GM12878 (cell line): ENCODE measurements at regions not wholly inside any gene's neighbourhood (a gene's known extent, or its start where the extent isn't known, plus 50 kb on each side); places are given as distances from the start of the nearest gene placed in this dataset.

ENCODE experiments used
- ATAC-seq: fragments of 200-7000 bp; cut with Tn5 transposase; 3 replicates; pipeline ENCODE4 v1.9.1; 2020; ENCODE audit warnings: mild to moderate bottlenecking, moderate library complexity
- BruUV-seq: library from RNA; stranded (reverse); fragments of 400-500 nt; replicated peaks from 2 replicates; lab custom pipeline; 2021; lab: Mats Ljungman, UMichigan
- CTCF ChIA-PET: fragments of 300-600 bp; sonication (Branson Sonifier 250); formaldehyde crosslinking; extraction: SDS; loops from one replicate; lab custom pipeline; 2021; ENCODE audit warnings: inconsistent platforms; lab: Yijun Ruan, JAX
- POLR2A ChIA-PET: fragments of 350-600 bp; formaldehyde crosslinking; extraction: SDS; loops from one replicate; lab custom pipeline; 2021; ENCODE audit warnings: inconsistent platforms; lab: Charles Lee
- RAD21 ChIA-PET: fragments of 300-600 bp; sonication (Branson Sonifier 250); formaldehyde crosslinking; loops from one replicate; lab custom pipeline; 2023; ENCODE audit warnings: antibody characterized with exemption; ENCODE audit not compliant: unreplicated experiment; lab: Charles Lee
- SMC1A ChIA-PET: fragments of 300-600 bp; sonication (Branson Sonifier 250); formaldehyde crosslinking; loops from one replicate; lab custom pipeline; 2023; ENCODE audit not compliant: unreplicated experiment, uncharacterized antibody; lab: Charles Lee
- DNase-seq: peaks from one replicate; pipeline ENCODE4 v3.0.0-alpha.2; 2011; ENCODE audit warnings: low read depth, low spot score
- FAIRE-seq: peaks from 3 replicates; lab custom pipeline; 2011; peaks lifted over from hg19 to GRCh38; lab: Jason Lieb, UNC
- H2AFZ ChIP-seq: 2 replicates; pipeline ENCODE4 v1.6.0; 2011; ENCODE audit warnings: low read depth, low read length, control low read depth; ENCODE audit not compliant: control insufficient read depth
- H3K27ac ChIP-seq: 2 replicates; pipeline ENCODE4 v1.5.1; 2011; ENCODE audit warnings: control low read depth; ENCODE audit not compliant: control insufficient read depth, insufficient read depth
- H3K27me3 ChIP-seq, 2 experiments: replicated peaks in 1 of 2; 2 replicates each; pipeline versions ENCODE4 v1.6.0 to v1.6.1; 2011; ENCODE audit warnings: low read length in 1 of 2; ENCODE audit not compliant: control insufficient read depth in 2 of 2, insufficient read depth in 2 of 2
- H3K36me3 ChIP-seq, 2 experiments: 2 replicates each; pipeline ENCODE4 v1.5.1; 2011; ENCODE audit warnings: low read length in 1 of 2; ENCODE audit not compliant: control insufficient read depth in 2 of 2, insufficient read depth in 2 of 2
- H3K4me1 ChIP-seq: 2 replicates; pipeline ENCODE4 v1.6.1; 2011; ENCODE audit warnings: mild to moderate bottlenecking, low read length, moderate library complexity, mixed read lengths; ENCODE audit not compliant: control insufficient read depth, insufficient read depth
- H3K4me2 ChIP-seq: 2 replicates; pipeline ENCODE4 v1.6.0; 2011; ENCODE audit warnings: control low read depth; ENCODE audit not compliant: control insufficient read depth, insufficient read depth
- H3K4me3 ChIP-seq: fragments of 200-600 bp; sonication (generic); 2 replicates; pipeline ENCODE4 v1.5.1; 2016
- H3K79me2 ChIP-seq: 2 replicates; pipeline ENCODE4 v1.6.0; 2011; ENCODE audit warnings: low read length; ENCODE audit not compliant: control insufficient read depth, insufficient read depth
- H3K9ac ChIP-seq: 2 replicates; pipeline ENCODE4 v1.8.0; 2011; ENCODE audit warnings: low read length, control low read depth, mixed read lengths; ENCODE audit not compliant: control insufficient read depth, insufficient read depth
- H3K9me3 ChIP-seq: replicated peaks from 3 replicates; pipeline ENCODE4 v1.5.1; 2011; ENCODE audit warnings: mild to moderate bottlenecking, low read length; ENCODE audit not compliant: control insufficient read depth, insufficient read depth
- H4K20me1 ChIP-seq: 2 replicates; pipeline ENCODE4 v1.6.0; 2011; ENCODE audit not compliant: control insufficient read depth, insufficient read depth
- MYB ChIP-seq: fragments of 150-350 bp; IDR thresholded peaks from 2 replicates; pipeline ENCODE4 v1.6.1; 2014; ENCODE audit warnings: mild to moderate bottlenecking, low read depth, low read length, borderline replicate concordance
- POLR2A ChIP-seq: IDR thresholded peaks from 2 replicates; pipeline ENCODE4 v1.6.1; 2011; ENCODE audit warnings: low read depth, mild to moderate bottlenecking, low read length
- POLR2AphosphoS5 ChIP-seq: IDR thresholded peaks from 2 replicates; pipeline ENCODE4 v1.6.1; 2011; ENCODE audit warnings: mild to moderate bottlenecking, low read length, inconsistent platforms
- RAD51 ChIP-seq: fragments of 450-650 bp; IDR thresholded peaks from 2 replicates; pipeline ENCODE4 v1.6.1; 2016; ENCODE audit warnings: moderate library complexity, mild to moderate bottlenecking, inconsistent platforms
- SIN3A ChIP-seq: IDR thresholded peaks from 2 replicates; pipeline ENCODE4 v1.6.1; 2012; ENCODE audit warnings: low read depth, low read length, improper control_type of control experiment
- SMARCA5 ChIP-seq: fragments of 450-650 bp; IDR thresholded peaks from 2 replicates; pipeline ENCODE4 v1.6.1; 2017; ENCODE audit warnings: mild to moderate bottlenecking
- WGBS: methylation state at CpG from one replicate; pipeline ENCODE4 v1.1.6; 2016; ENCODE audit warnings: low lambda C conversion rate; ENCODE audit not compliant: insufficient replicate concordance, insufficient coverage; ENCODE audit errors: missing lambda C conversion rate; 5-methylcytosine and 5-hydroxymethylcytosine counted together
- in situ Hi-C: fragments of 300-500 bp; cut with MboI; formaldehyde crosslinking; loops from 9 replicates; pipeline ENCODE4 v1.14.3; 2018; ENCODE audit warnings: mixed read lengths
- intact Hi-C: fragments of 100-400 bp; cut with micrococcal nuclease; formaldehyde crosslinking; loops from one replicate; pipeline ENCODE4 v1.14.2; 2022; ENCODE audit not compliant: unreplicated experiment
- TF ChIP-seq, protein P1 (sequence below): fragments of 450-650 bp; IDR thresholded peaks from 2 replicates; pipeline ENCODE4 v1.6.1; 2016; ENCODE audit warnings: mild to moderate bottlenecking
- TF ChIP-seq, protein P2 (sequence below): fragments of 450-650 bp; IDR thresholded peaks from 2 replicates; pipeline ENCODE4 v1.6.1; 2016; ENCODE audit warnings: mild to moderate bottlenecking
- TF ChIP-seq, protein P3 (sequence below): fragments of 450-650 bp; formaldehyde crosslinking; IDR thresholded peaks from 2 replicates; pipeline ENCODE4 v1.4.0; 2022; ENCODE audit warnings: mild to moderate bottlenecking, moderate library complexity

DNA sequence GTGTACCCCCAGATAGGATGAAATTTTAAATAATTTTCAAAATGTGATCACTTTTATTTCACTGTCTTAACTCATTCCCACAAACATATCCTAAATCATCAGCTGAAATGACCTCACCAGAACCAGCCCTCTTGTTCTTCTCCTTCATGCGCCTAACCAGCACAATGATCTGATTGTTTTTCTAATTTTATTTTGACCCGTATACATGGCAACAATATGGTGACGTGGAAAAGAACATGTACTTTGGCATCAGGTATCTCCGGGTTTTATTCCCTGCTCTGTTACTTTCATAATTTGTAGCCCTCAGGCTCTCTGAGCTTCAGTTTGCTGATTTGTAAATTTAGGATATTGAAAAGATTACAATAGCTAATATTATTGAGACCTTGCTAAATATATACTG, 562.4 kb upstream of the ZFP42 start:
- RAD21 ChIA-PET, result no interaction called here
- CTCF ChIA-PET, result no interaction called here
- ATAC-seq, result no peak
- no peaks in the 10 kb centered on the region for H3K79me2 ChIP-seq
- no peak overlapping the region for H3K27ac ChIP-seq
- POLR2A ChIA-PET, result no interaction called here
- no peaks in the 10 kb centered on the region for H3K9me3 ChIP-seq
- no peaks in the 10 kb centered on the region for H3K36me3 ChIP-seq
- intact Hi-C loops, result no loop called here
- in situ Hi-C loops, result no loop called here
- H3K4me3 ChIP-seq, result no peak overlapping the region
- SMC1A ChIA-PET, result no interaction called here
- no peaks in the 10 kb centered on the region for H3K4me1 ChIP-seq
- H4K20me1 ChIP-seq, result no peaks in the 10 kb centered on the region
- no peak for DNase-seq
- H3K9ac ChIP-seq, result no peak overlapping the region
- BruUV-seq, result no TSS peak
- TF ChIP-seq POLR2AphosphoS5 (no peak), MYB (no peak), SMARCA5 (no peak), SIN3A (no peak), POLR2A (no peak)
- TF ChIP-seq, protein P1, sequence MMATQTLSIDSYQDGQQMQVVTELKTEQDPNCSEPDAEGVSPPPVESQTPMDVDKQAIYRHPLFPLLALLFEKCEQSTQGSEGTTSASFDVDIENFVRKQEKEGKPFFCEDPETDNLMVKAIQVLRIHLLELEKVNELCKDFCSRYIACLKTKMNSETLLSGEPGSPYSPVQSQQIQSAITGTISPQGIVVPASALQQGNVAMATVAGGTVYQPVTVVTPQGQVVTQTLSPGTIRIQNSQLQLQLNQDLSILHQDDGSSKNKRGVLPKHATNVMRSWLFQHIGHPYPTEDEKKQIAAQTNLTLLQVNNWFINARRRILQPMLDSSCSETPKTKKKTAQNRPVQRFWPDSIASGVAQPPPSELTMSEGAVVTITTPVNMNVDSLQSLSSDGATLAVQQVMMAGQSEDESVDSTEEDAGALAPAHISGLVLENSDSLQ, result no peak
- TF ChIP-seq, protein P2, sequence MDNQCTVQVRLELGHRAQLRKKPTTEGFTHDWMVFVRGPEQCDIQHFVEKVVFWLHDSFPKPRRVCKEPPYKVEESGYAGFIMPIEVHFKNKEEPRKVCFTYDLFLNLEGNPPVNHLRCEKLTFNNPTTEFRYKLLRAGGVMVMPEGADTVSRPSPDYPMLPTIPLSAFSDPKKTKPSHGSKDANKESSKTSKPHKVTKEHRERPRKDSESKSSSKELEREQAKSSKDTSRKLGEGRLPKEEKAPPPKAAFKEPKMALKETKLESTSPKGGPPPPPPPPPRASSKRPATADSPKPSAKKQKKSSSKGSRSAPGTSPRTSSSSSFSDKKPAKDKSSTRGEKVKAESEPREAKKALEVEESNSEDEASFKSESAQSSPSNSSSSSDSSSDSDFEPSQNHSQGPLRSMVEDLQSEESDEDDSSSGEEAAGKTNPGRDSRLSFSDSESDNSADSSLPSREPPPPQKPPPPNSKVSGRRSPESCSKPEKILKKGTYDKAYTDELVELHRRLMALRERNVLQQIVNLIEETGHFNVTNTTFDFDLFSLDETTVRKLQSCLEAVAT, result no peak
- H2AFZ ChIP-seq, result no peak overlapping the region
- no peaks in the 10 kb centered on the region for H3K27me3 ChIP-seq
- H3K4me2 ChIP-seq, result no peak overlapping the region
- WGBS, result 26% methylated on average over 4 of the region's 4 CpGs
- no peak for FAIRE-seq

DNA sequence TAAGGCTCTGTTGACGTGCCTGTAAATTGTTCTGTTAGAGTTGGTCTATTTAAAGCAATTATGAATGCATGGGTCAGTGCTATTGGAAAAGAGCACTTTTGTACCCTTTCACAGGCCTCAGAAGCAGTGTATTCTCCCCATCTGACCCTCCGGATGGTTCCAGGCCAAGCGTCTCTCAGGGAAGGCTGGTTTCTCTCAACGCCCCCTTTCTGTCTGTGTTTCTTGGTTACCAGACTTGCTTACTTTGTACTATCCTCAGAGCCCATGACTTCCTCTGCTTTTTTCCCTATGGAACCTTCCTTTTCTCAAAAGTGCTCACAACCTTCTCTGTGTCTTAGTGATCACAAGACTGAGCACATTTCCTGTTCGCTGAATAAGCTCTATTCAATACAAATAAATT, 559.3 kb upstream of the ZFP42 start:
- no peaks in the 10 kb centered on the region for H3K27me3 ChIP-seq
- no peak for FAIRE-seq
- no peak for DNase-seq
- no peaks in the 10 kb centered on the region for H3K9me3 ChIP-seq
- no peak for ATAC-seq
- BruUV-seq, result no TSS peak
- H3K9ac ChIP-seq, result no peak overlapping the region
- H3K36me3 ChIP-seq, result no peaks in the 10 kb centered on the region
- CTCF ChIA-PET, result no interaction called here
- no peak overlapping the region for H2AFZ ChIP-seq
- H3K4me1 ChIP-seq, result no peaks in the 10 kb centered on the region
- no peak overlapping the region for H3K27ac ChIP-seq
- H3K4me2 ChIP-seq, result no peak overlapping the region
- in situ Hi-C loops, result no loop called here
- TF ChIP-seq, protein P3, sequence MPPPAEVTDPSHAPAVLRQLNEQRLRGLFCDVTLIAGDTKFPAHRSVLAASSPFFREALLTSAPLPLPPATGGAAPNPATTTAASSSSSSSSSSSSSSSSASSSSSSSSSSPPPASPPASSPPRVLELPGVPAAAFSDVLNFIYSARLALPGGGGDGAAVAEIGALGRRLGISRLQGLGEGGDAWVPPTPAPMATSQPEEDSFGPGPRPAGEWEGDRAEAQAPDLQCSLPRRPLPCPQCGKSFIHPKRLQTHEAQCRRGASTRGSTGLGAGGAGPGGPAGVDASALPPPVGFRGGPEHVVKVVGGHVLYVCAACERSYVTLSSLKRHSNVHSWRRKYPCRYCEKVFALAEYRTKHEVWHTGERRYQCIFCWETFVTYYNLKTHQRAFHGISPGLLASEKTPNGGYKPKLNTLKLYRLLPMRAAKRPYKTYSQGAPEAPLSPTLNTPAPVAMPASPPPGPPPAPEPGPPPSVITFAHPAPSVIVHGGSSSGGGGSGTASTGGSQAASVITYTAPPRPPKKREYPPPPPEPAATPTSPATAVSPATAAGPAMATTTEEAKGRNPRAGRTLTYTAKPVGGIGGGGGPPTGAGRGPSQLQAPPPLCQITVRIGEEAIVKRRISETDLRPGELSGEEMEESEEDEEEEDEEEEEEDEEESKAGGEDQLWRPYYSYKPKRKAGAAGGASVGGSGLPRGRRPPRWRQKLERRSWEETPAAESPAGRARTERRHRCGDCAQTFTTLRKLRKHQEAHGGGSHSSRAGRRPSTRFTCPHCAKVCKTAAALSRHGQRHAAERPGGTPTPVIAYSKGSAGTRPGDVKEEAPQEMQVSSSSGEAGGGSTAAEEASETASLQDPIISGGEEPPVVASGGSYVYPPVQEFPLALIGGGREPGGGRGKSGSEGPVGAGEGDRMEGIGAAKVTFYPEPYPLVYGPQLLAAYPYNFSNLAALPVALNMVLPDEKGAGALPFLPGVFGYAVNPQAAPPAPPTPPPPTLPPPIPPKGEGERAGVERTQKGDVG (CRISPR knock-in tag), result no peak
- TF ChIP-seq RAD51, result no peak
- POLR2A ChIA-PET, result no interaction called here
- no peak overlapping the region for H3K4me3 ChIP-seq
- 38% methylated on average over 5 of the region's 5 CpGs for WGBS
- intact Hi-C loops, result no loop called here
- no peaks in the 10 kb centered on the region for H3K79me2 ChIP-seq
- SMC1A ChIA-PET, result no interaction called here
- RAD21 ChIA-PET, result no interaction called here
- no peaks in the 10 kb centered on the region for H4K20me1 ChIP-seq
